ENCODE measurements at regions not wholly inside any gene's neighbourhood (a gene's known extent, or its start where the extent isn't known, plus 50 kb on each side); places are given as distances from the start of the nearest gene placed in this dataset.

DNA sequence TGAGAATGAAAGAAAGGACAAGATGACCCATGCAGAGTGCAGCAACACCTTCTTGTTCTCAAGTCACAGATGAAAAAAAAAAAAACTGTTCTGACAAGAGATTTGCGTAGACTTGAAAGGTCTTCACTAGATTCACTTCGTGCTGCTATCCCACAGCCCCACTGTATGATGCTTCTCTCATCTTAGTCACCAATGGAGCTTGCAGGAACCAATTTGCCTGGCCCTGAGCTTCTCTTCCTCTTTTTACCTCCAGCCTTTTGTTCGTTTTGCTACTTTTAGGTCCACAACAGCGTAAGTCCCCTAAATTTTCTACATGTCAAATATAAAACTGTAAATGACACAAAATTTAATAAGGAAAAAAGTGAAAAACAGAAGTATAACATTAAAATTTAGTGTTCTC, 107.9 kb upstream of the NAP1L1 start:
- Histone ChIP-seq H4K91ac (ENCODE audit: low read depth, low read length) (no peak overlapping the region), H3K14ac (ENCODE audit: low read length) (no peak overlapping the region), H3K27me3 (ENCODE audit: insufficient read depth, low read length) (no peaks in the 10 kb centered on the region), H3K4ac (ENCODE audit: low read depth, low read length) (no peak overlapping the region), H2AK5ac (ENCODE audit: low read length) (no peak overlapping the region), H2BK5ac (ENCODE audit: low read depth, low read length, poor library complexity) (no peak overlapping the region), H2BK12ac (ENCODE audit: low read length) (no peak overlapping the region), H2AFZ (ENCODE audit: insufficient read depth, low read length, poor library complexity) (no peak overlapping the region), H4K8ac (ENCODE audit: low read depth, low read length) (no peak overlapping the region), H3K79me1 (ENCODE audit: low read length) (no peaks in the 10 kb centered on the region), H3K79me2 (ENCODE audit: control insufficient read depth, insufficient read depth, low read length, poor library complexity) (no peaks in the 10 kb centered on the region), H2BK120ac (ENCODE audit: insufficient read depth, low read length, poor library complexity) (no peak overlapping the region), H3K4me2 (ENCODE audit: low read length) (no peak overlapping the region), H3K27ac (ENCODE audit: low read depth, low read length) (no peak overlapping the region), H3K9ac (ENCODE audit: low read length) (no peak overlapping the region), H4K12ac (ENCODE audit: low read depth, low read length) (no peak overlapping the region), H3K4me3 (ENCODE audit: low read depth, low read length) (no peak overlapping the region), H3K4me1 (ENCODE audit: control insufficient read depth in 1 of 2, insufficient read depth in 2 of 2, low read length in 2 of 2) (no peaks in the 10 kb centered on the region), H3K9me3 (ENCODE audit: insufficient read depth, low read depth, low read length) (no peaks in the 10 kb centered on the region), H3K36me3 (ENCODE audit: control insufficient read depth in 1 of 2, insufficient read depth in 2 of 2, low read length in 2 of 2) (no peaks in the 10 kb centered on the region), H3K18ac (ENCODE audit: low read length) (no peak overlapping the region), H3K23ac (ENCODE audit: low read length) (no peak overlapping the region)
- no CpG with 5 or more reads among the region's 4 CpGs for WGBS (ENCODE audit: extremely low coverage, insufficient coverage, insufficient read length)
- DNase-seq = no peak

DNA sequence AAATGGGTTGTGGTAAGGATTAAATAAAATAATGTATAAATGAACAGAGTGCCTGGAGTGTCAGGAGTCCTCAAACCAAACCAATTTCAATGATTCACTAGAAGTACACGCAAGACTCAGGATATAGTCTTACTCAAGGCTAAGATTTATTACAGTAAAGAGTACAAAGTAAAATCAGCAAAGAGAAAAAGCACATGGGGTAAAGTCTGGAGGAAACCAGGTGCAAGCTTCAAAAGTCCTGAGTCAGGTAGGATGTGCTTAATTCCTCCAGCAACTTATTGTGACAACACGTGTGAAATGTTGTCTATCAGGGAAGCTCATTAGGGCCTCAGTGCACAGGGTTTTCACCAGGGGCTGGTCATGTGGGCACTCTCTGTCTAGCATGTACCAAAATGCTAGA, 105.8 kb upstream of the NAP1L1 start:
- H3K4me2 ChIP-seq (ENCODE audit: low read length) = no peak overlapping the region
- no peak for DNase-seq
- H3K27ac ChIP-seq (ENCODE audit: low read depth, low read length) = no peak overlapping the region
- H4K91ac ChIP-seq (ENCODE audit: low read depth, low read length) = no peak overlapping the region
- no peak overlapping the region for H3K14ac ChIP-seq (ENCODE audit: low read length)
- no peak overlapping the region for H2AK5ac ChIP-seq (ENCODE audit: low read length)
- no peak overlapping the region for H2BK120ac ChIP-seq (ENCODE audit: insufficient read depth, low read length, poor library complexity)
- no peak overlapping the region for H4K8ac ChIP-seq (ENCODE audit: low read depth, low read length)
- no CpG with 5 or more reads among the region's 2 CpGs for WGBS (ENCODE audit: extremely low coverage, insufficient coverage, insufficient read length)
- H3K9ac ChIP-seq (ENCODE audit: low read length) = no peak overlapping the region
- no peak overlapping the region for H3K4me3 ChIP-seq (ENCODE audit: low read depth, low read length)
- no peak overlapping the region for H2AFZ ChIP-seq (ENCODE audit: insufficient read depth, low read length, poor library complexity)
- H3K79me1 ChIP-seq (ENCODE audit: low read length) = no peaks in the 10 kb centered on the region
- no peaks in the 10 kb centered on the region for H3K4me1 ChIP-seq (ENCODE audit: control insufficient read depth in 1 of 2, insufficient read depth in 2 of 2, low read length in 2 of 2)
- no peak overlapping the region for H3K23ac ChIP-seq (ENCODE audit: low read length)
- H2BK12ac ChIP-seq (ENCODE audit: low read length) = no peak overlapping the region
- no peak overlapping the region for H3K4ac ChIP-seq (ENCODE audit: low read depth, low read length)
- H3K27me3 ChIP-seq (ENCODE audit: insufficient read depth, low read length) = no peaks in the 10 kb centered on the region
- H3K9me3 ChIP-seq (ENCODE audit: insufficient read depth, low read depth, low read length) = no peaks in the 10 kb centered on the region
- no peak overlapping the region for H3K18ac ChIP-seq (ENCODE audit: low read length)
- no peak overlapping the region for H2BK5ac ChIP-seq (ENCODE audit: low read depth, low read length, poor library complexity)
- no peaks in the 10 kb centered on the region for H3K79me2 ChIP-seq (ENCODE audit: control insufficient read depth, insufficient read depth, low read length, poor library complexity)
- H4K12ac ChIP-seq (ENCODE audit: low read depth, low read length) = no peak overlapping the region
- no peaks in the 10 kb centered on the region for H3K36me3 ChIP-seq (ENCODE audit: control insufficient read depth in 1 of 2, insufficient read depth in 2 of 2, low read length in 2 of 2)

DNA sequence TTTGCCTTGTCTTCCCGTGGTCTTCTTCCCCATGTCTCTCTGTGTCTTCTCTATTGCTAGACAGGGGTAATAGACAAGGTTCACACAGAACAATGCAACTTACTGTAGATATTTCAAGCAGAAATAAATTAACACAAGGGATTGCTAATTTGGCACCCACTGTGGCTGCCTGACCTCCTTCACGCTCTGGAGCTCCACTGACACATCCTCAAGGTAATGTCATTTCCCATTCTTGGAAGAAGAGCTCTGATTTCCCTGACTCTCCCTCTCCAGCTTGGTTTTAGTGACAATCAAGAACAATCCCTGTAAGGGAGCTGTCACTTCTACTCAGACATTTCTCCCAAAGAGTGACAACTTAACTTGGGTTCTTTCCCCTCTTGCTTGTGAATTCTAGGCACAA, 105.4 kb upstream of the NAP1L1 start:
- Histone ChIP-seq H3K27me3 (ENCODE audit: insufficient read depth, low read length) (no peaks in the 10 kb centered on the region), H3K9me3 (ENCODE audit: insufficient read depth, low read depth, low read length) (no peaks in the 10 kb centered on the region), H3K4me1 (ENCODE audit: control insufficient read depth in 1 of 2, insufficient read depth in 2 of 2, low read length in 2 of 2) (no peaks in the 10 kb centered on the region), H3K14ac (ENCODE audit: low read length) (no peak overlapping the region), H3K4me3 (ENCODE audit: low read depth, low read length) (no peak overlapping the region), H2BK12ac (ENCODE audit: low read length) (no peak overlapping the region), H2BK5ac (ENCODE audit: low read depth, low read length, poor library complexity) (no peak overlapping the region), H3K79me1 (ENCODE audit: low read length) (no peaks in the 10 kb centered on the region), H3K27ac (ENCODE audit: low read depth, low read length) (no peak overlapping the region), H3K36me3 (ENCODE audit: control insufficient read depth in 1 of 2, insufficient read depth in 2 of 2, low read length in 2 of 2) (no peaks in the 10 kb centered on the region), H3K4ac (ENCODE audit: low read depth, low read length) (no peak overlapping the region), H3K79me2 (ENCODE audit: control insufficient read depth, insufficient read depth, low read length, poor library complexity) (no peaks in the 10 kb centered on the region), H3K23ac (ENCODE audit: low read length) (no peak overlapping the region), H2BK120ac (ENCODE audit: insufficient read depth, low read length, poor library complexity) (no peak overlapping the region), H4K12ac (ENCODE audit: low read depth, low read length) (no peak overlapping the region), H4K91ac (ENCODE audit: low read depth, low read length) (no peak overlapping the region), H3K4me2 (ENCODE audit: low read length) (no peak overlapping the region), H2AK5ac (ENCODE audit: low read length) (no peak overlapping the region), H4K8ac (ENCODE audit: low read depth, low read length) (no peak overlapping the region), H3K9ac (ENCODE audit: low read length) (no peak overlapping the region), H2AFZ (ENCODE audit: insufficient read depth, low read length, poor library complexity) (no peak overlapping the region), H3K18ac (ENCODE audit: low read length) (no peak overlapping the region)
- no peak for DNase-seq
- WGBS (ENCODE audit: extremely low coverage, insufficient coverage, insufficient read length) = no CpG with 5 or more reads among the region's 2 CpGs

DNA sequence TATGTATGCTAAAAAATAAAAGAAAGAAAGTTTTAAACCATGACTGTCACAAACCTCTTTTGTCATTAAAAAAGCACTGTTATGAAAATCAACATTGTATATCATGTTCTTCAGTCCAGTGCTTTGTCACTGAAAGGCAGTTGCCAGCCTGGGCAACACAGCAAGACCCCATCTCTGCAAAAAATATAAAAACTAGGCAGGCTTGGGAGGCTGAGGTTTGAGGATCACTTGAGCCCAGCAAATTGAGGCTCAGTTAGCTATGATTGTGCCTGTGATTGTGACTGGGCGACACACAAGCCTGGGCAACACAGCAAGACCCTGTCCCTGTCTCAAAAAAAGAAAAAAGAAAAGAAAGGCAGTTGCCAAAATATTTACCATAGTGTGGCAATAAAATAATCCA, 102.7 kb upstream of the NAP1L1 start:
- WGBS (ENCODE audit: extremely low coverage, insufficient coverage, insufficient read length) = no CpG with 5 or more reads among the region's 1 CpG
- Histone ChIP-seq H3K4me3 (ENCODE audit: low read depth, low read length) (no peak overlapping the region), H4K8ac (ENCODE audit: low read depth, low read length) (no peak overlapping the region), H2AFZ (ENCODE audit: insufficient read depth, low read length, poor library complexity) (no peak overlapping the region), H3K4me2 (ENCODE audit: low read length) (no peak overlapping the region), H3K27me3 (ENCODE audit: insufficient read depth, low read length) (no peaks in the 10 kb centered on the region), H3K4ac (ENCODE audit: low read depth, low read length) (no peak overlapping the region), H3K36me3 (ENCODE audit: control insufficient read depth in 1 of 2, insufficient read depth in 2 of 2, low read length in 2 of 2) (no peaks in the 10 kb centered on the region), H3K23ac (ENCODE audit: low read length) (no peak overlapping the region), H4K12ac (ENCODE audit: low read depth, low read length) (no peak overlapping the region), H3K79me1 (ENCODE audit: low read length) (no peaks in the 10 kb centered on the region), H3K4me1 (ENCODE audit: control insufficient read depth in 1 of 2, insufficient read depth in 2 of 2, low read length in 2 of 2) (no peaks in the 10 kb centered on the region), H3K9ac (ENCODE audit: low read length) (no peak overlapping the region), H2BK5ac (ENCODE audit: low read depth, low read length, poor library complexity) (no peak overlapping the region), H3K18ac (ENCODE audit: low read length) (no peak overlapping the region), H2AK5ac (ENCODE audit: low read length) (no peak overlapping the region), H3K14ac (ENCODE audit: low read length) (no peak overlapping the region), H3K9me3 (ENCODE audit: insufficient read depth, low read depth, low read length) (no peaks in the 10 kb centered on the region), H2BK12ac (ENCODE audit: low read length) (no peak overlapping the region), H3K79me2 (ENCODE audit: control insufficient read depth, insufficient read depth, low read length, poor library complexity) (no peaks in the 10 kb centered on the region), H4K91ac (ENCODE audit: low read depth, low read length) (no peak overlapping the region), H2BK120ac (ENCODE audit: insufficient read depth, low read length, poor library complexity) (no peak overlapping the region), H3K27ac (ENCODE audit: low read depth, low read length) (no peak overlapping the region)
- DNase-seq = no peak

All from trophoblast cell (in vitro differentiated cells and primary cell).